ENCODE measurements at regions not wholly inside any gene's neighbourhood (a gene's known extent, or its start where the extent isn't known, plus 50 kb on each side); places are given as distances from the start of the nearest gene placed in this dataset.

DNA sequence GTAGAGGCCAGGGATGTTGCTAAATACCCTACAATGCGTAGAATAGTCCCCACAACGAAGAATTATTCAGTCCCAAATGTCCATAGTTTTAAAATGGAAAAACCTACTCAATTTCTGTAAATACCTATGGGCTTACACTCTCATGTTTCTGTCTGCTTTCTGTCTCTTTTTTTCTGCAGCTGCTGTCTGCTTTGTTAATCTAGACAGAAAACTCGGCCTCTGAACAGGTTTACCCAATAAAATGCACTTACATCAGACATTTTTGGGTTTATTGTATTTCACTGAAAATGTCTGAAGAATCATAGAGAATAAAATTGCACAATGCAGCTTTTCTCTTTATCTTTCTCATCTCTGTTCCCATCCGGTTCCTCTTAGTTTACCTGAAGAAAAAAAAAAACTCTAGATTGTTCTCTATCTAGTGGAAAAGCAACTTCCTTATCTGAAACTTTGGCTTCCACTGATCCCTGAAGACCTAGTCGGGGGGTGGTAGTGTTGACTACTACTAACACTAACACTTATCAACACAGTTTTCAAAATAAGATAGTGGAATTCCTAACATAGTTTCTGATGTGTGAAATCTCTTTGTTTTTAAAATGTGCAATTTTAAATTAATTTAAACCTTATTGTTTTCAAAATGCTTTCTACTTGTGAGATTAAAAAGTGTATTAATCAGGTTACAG lies 76.9 kb upstream of the CCDC190 start:
- H3K36me3 ChIP-seq (replicated peaks; ENCODE audit: insufficient read depth, low read length): no peaks in the 10 kb centered on the region
- H3K4me2 ChIP-seq (ENCODE audit: low read depth, low read length): no peak overlapping the region
- no peaks in the 10 kb centered on the region for H3K9me2 ChIP-seq (replicated peaks; ENCODE audit: insufficient read depth, low read length)
- DNase-seq: no peak
- H3K27ac ChIP-seq (ENCODE audit: low read length): no peak overlapping the region
- no peaks in the 10 kb centered on the region for H3K27me3 ChIP-seq (replicated peaks; ENCODE audit: insufficient read depth, low read length)
- TF ChIP-seq EZH2phosphoT487 (IDR thresholded peaks at IDR 0.05; ENCODE audit: low read length) (no peak), EZH2 (optimal IDR thresholded peaks at IDR 0.05; ENCODE audit: low read depth, low read length) (no peak)
- TF ChIP-seq, protein P1, sequence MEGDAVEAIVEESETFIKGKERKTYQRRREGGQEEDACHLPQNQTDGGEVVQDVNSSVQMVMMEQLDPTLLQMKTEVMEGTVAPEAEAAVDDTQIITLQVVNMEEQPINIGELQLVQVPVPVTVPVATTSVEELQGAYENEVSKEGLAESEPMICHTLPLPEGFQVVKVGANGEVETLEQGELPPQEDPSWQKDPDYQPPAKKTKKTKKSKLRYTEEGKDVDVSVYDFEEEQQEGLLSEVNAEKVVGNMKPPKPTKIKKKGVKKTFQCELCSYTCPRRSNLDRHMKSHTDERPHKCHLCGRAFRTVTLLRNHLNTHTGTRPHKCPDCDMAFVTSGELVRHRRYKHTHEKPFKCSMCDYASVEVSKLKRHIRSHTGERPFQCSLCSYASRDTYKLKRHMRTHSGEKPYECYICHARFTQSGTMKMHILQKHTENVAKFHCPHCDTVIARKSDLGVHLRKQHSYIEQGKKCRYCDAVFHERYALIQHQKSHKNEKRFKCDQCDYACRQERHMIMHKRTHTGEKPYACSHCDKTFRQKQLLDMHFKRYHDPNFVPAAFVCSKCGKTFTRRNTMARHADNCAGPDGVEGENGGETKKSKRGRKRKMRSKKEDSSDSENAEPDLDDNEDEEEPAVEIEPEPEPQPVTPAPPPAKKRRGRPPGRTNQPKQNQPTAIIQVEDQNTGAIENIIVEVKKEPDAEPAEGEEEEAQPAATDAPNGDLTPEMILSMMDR (IDR thresholded peaks at IDR 0.05; ENCODE audit: low read length): no peak
- no peaks in the 10 kb centered on the region for H3K79me2 ChIP-seq (ENCODE audit: low read length)
- no peak overlapping the region for H2AFZ ChIP-seq (ENCODE audit: low read length)
- H3K9ac ChIP-seq (ENCODE audit: low read length): no peak overlapping the region
- H3F3A ChIP-seq (ENCODE audit: insufficient read depth, low read length): no peaks in the 10 kb centered on the region
- H3K9me3 ChIP-seq (replicated peaks; ENCODE audit: insufficient read depth, low read length): no peaks in the 10 kb centered on the region
- H3K4me1 ChIP-seq (ENCODE audit: low read length): no peaks in the 10 kb centered on the region
- no peak overlapping the region for H3K4me3 ChIP-seq (ENCODE audit: low read length)
- no peaks in the 10 kb centered on the region for H4K20me1 ChIP-seq (ENCODE audit: insufficient read depth, low read length)

DNA sequence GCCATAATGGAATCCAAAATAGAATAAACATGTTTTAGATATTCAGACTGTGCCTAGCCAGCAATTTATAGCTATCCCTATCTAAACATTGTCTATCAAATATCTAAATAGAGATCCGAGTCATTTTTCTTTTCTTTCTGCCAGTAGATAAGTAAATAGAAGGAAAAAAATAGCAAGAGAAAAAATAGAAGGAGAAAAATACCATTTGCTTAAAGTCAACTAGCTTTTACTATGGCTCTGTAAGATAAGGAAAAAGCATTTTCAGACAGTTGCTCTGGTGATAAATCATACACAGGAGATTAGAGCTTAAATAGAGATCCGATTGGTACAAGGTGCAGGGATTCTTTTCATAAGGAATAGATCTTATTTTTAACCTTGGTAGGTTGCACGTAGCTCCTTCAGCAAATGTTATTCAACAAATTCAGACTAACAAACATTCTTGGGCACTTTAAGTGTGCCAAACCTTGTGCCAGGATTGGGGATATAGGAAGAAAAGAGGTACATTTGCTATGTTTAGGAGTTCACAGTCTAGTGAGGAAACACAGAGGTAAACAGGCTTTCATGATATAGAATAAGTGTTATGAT lies 70.1 kb upstream of the CCDC190 start:
- Histone ChIP-seq H3K4me1 (ENCODE audit: low read length) (peaks cover 9% of the 10 kb centered on the region), H3K4me2 (ENCODE audit: low read depth, low read length) (no peak overlapping the region), H3K27me3 (replicated peaks; ENCODE audit: insufficient read depth, low read length) (no peaks in the 10 kb centered on the region), H2AFZ (ENCODE audit: low read length) (no peak overlapping the region), H3K9ac (ENCODE audit: low read length) (no peak overlapping the region), H3K79me2 (ENCODE audit: low read length) (no peaks in the 10 kb centered on the region), H3K9me2 (replicated peaks; ENCODE audit: insufficient read depth, low read length) (no peaks in the 10 kb centered on the region), H3F3A (ENCODE audit: insufficient read depth, low read length) (peaks cover 5% of the 10 kb centered on the region; the same call in 1 of the 2 replicates), H4K20me1 (ENCODE audit: insufficient read depth, low read length) (no peaks in the 10 kb centered on the region), H3K4me3 (ENCODE audit: low read length) (no peak overlapping the region), H3K9me3 (replicated peaks; ENCODE audit: insufficient read depth, low read length) (no peaks in the 10 kb centered on the region), H3K36me3 (replicated peaks; ENCODE audit: insufficient read depth, low read length) (no peaks in the 10 kb centered on the region), H3K27ac (ENCODE audit: low read length) (no peak overlapping the region)
- no peak for DNase-seq
- TF ChIP-seq EZH2 (optimal IDR thresholded peaks at IDR 0.05; ENCODE audit: low read depth, low read length): no peak
- TF ChIP-seq, protein P1 (IDR thresholded peaks at IDR 0.05; ENCODE audit: low read length): no peak
- no peak for TF ChIP-seq EZH2phosphoT487 (IDR thresholded peaks at IDR 0.05; ENCODE audit: low read length)

DNA sequence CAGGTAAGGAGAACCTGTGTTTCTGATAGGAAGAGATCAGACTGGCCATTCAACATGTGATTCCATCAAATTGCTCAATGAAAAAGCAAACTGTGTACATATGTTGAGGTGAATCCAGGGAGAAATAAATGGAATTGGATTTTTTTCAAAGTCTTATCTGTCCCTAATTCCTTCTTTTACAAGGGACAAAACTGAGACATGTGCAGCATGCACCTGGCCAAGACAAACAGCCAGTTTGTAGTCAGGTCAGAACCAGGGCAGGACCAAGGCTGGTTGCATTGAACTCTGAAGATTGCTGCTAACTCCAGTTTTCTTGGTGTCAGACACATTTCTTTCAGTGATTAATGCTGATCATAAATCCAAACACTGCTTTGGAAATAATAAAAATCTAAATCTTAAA lies 69.6 kb upstream of the CCDC190 start:
- Histone ChIP-seq H3K9me2 (replicated peaks; ENCODE audit: insufficient read depth, low read length) (no peaks in the 10 kb centered on the region), H3K36me3 (replicated peaks; ENCODE audit: insufficient read depth, low read length) (no peaks in the 10 kb centered on the region), H3K4me1 (ENCODE audit: low read length) (peaks cover 9% of the 10 kb centered on the region), H3K27me3 (replicated peaks; ENCODE audit: insufficient read depth, low read length) (no peaks in the 10 kb centered on the region), H2AFZ (ENCODE audit: low read length) (no peak overlapping the region), H3K4me3 (ENCODE audit: low read length) (no peak overlapping the region), H3K9me3 (replicated peaks; ENCODE audit: insufficient read depth, low read length) (no peaks in the 10 kb centered on the region), H3K79me2 (ENCODE audit: low read length) (no peaks in the 10 kb centered on the region), H3K27ac (ENCODE audit: low read length) (no peak overlapping the region), H3F3A (ENCODE audit: insufficient read depth, low read length) (peaks cover 5% of the 10 kb centered on the region; the same call in 1 of the 2 replicates), H3K9ac (ENCODE audit: low read length) (no peak overlapping the region), H4K20me1 (ENCODE audit: insufficient read depth, low read length) (no peaks in the 10 kb centered on the region), H3K4me2 (ENCODE audit: low read depth, low read length) (no peak overlapping the region)
- TF ChIP-seq EZH2phosphoT487 (IDR thresholded peaks at IDR 0.05; ENCODE audit: low read length) (no peak), EZH2 (optimal IDR thresholded peaks at IDR 0.05; ENCODE audit: low read depth, low read length) (no peak)
- TF ChIP-seq, protein P1 (IDR thresholded peaks at IDR 0.05; ENCODE audit: low read length): no peak
- no peak for DNase-seq

Data from MM.1S (cell line).